Neural cell (in vitro differentiated cells): ENCODE measurements at regions not wholly inside any gene's neighbourhood (a gene's known extent, or its start where the extent isn't known, plus 50 kb on each side); places are given as distances from the start of the nearest gene placed in this dataset.

Experiments
- CTCF ChIP-seq: fragments of 450-650 bp; IDR thresholded peaks from 2 replicates; pipeline ENCODE4 v1.5.1; 2014; ENCODE audit warnings: antibody characterized with exemption, mild to moderate bottlenecking, moderate library complexity; ENCODE audit not compliant: poor library complexity, severe bottlenecking
- EZH2 ChIP-seq: fragments of 200-600, 300-800 bp; shearing (Covaris generic), sonication (generic); IDR thresholded peaks from 2 replicates; pipeline ENCODE4 v1.6.1; 2014; ENCODE audit warnings: antibody characterized with exemption, low read length, borderline replicate concordance, mild to moderate bottlenecking; ENCODE audit not compliant: insufficient read depth, poor library complexity, severe bottlenecking
- MXI1 ChIP-seq: fragments of 450-650 bp; conservative IDR thresholded peaks from 2 replicates; pipeline ENCODE4 v1.6.1; 2014; ENCODE audit warnings: antibody characterized with exemption, mild to moderate bottlenecking; ENCODE audit not compliant: poor library complexity, severe bottlenecking
- POLR2AphosphoS5 ChIP-seq: IDR thresholded peaks from 2 replicates; pipeline ENCODE4 v1.6.1; 2012
- RAD21 ChIP-seq: fragments of 450-650 bp; conservative IDR thresholded peaks from 2 replicates; pipeline ENCODE4 v1.6.1; 2014; ENCODE audit warnings: antibody characterized with exemption, mild to moderate bottlenecking, moderate library complexity
- SMC3 ChIP-seq: fragments of 450-650 bp; conservative IDR thresholded peaks from 2 replicates; pipeline ENCODE4 v1.6.1; 2014; ENCODE audit warnings: antibody characterized with exemption, mild to moderate bottlenecking, moderate library complexity; ENCODE audit not compliant: poor library complexity
- TAF1 ChIP-seq: IDR thresholded peaks from 2 replicates; pipeline ENCODE4 v1.6.1; 2012; ENCODE audit warnings: low read depth

DNA sequence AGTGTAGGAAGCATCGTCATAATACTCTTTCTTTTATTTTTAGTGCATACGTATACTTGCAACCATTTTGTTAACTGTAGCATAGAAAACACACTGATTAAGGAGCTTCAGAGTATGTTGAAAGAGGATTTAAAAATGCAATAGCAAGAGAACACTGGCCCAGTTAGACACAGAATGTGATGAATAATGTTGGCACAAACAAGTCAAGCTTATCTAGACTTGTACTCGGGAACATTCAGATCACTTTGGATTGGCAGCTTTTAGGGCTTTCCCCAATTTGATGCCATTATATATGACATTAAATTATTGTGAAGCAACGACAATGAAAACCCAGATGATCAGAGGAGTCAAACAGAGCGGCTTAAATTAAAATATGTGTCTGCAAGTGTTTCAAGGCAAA, 468.1 kb downstream of the PRKD1 start:
- TF ChIP-seq CTCF (no peak), EZH2 (no peak), TAF1 (no peak), RAD21 (no peak), POLR2AphosphoS5 (no peak), MXI1 (no peak), SMC3 (no peak)
